ENCODE measurements at regions not wholly inside any gene's neighbourhood (a gene's known extent, or its start where the extent isn't known, plus 50 kb on each side); places are given as distances from the start of the nearest gene placed in this dataset.
"Not testable (repeated sequence)": the region's sequence is repeated elsewhere in the genome, so short reads cannot be mapped to it uniquely, and the experiment has no call there.

DNA sequence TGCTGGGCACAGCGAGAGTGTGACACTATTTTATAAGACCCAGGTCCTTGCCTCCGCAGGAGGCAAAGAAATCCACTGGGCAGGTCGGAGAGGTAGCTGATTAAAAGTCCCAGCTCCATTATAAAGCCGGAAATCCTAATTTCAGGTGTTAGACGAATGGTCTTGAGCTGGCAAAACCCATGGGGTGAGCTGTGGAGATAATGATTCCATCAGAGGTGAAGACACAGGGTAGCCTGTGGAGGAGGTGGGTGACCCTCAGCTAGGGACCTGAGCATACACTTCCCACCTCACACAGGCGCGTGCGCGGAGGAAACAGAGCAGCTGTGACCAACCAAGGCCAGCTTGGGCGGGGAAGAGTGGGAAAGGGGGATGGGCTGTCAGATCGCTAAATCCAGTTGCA lies 201.7 kb upstream of the CXCR4 start:
- Histone ChIP-seq H3K36me3 (ENCODE audit: insufficient read depth, low read length, poor library complexity, severe bottlenecking) (no peaks in the 10 kb centered on the region), H3K27ac (ENCODE audit: low read depth, low read length, poor library complexity, severe bottlenecking) (no peak overlapping the region), H3K9me3 (ENCODE audit: low read depth, low read length, poor library complexity, severe bottlenecking) (no peaks in the 10 kb centered on the region), H3K4me3 (ENCODE audit: low read depth, low read length, poor library complexity, severe bottlenecking) (no peak overlapping the region), H3K4me1 (ENCODE audit: insufficient read depth, low read length, poor library complexity, severe bottlenecking) (no peaks in the 10 kb centered on the region), H3K27me3 (replicated peaks; ENCODE audit: insufficient read depth, low read depth, low read length, poor library complexity) (no peaks in the 10 kb centered on the region)
- ChIA-PET POLR2A (ENCODE audit: low non-redundant PET) (no interaction called here), CTCF (no interaction called here)
- DNase-seq (ENCODE audit: low spot score): no peak
- no TSS peak for BruUV-seq (replicated peaks)
- TF ChIP-seq, protein P1, sequence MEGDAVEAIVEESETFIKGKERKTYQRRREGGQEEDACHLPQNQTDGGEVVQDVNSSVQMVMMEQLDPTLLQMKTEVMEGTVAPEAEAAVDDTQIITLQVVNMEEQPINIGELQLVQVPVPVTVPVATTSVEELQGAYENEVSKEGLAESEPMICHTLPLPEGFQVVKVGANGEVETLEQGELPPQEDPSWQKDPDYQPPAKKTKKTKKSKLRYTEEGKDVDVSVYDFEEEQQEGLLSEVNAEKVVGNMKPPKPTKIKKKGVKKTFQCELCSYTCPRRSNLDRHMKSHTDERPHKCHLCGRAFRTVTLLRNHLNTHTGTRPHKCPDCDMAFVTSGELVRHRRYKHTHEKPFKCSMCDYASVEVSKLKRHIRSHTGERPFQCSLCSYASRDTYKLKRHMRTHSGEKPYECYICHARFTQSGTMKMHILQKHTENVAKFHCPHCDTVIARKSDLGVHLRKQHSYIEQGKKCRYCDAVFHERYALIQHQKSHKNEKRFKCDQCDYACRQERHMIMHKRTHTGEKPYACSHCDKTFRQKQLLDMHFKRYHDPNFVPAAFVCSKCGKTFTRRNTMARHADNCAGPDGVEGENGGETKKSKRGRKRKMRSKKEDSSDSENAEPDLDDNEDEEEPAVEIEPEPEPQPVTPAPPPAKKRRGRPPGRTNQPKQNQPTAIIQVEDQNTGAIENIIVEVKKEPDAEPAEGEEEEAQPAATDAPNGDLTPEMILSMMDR (conservative IDR thresholded peaks at IDR 0.05; ENCODE audit: low read depth, low read length): no peak
- no peak for TF ChIP-seq EZH2 (IDR thresholded peaks at IDR 0.05; ENCODE audit: borderline replicate concordance, low read depth, low read length, poor library complexity, severe bottlenecking)
- intact Hi-C loops (cut with micrococcal nuclease; ENCODE audit: unreplicated experiment): no loop called here

GRCh38 chr2:136319237-136319636 lies 201.3 kb upstream of the CXCR4 start:
- POLR2A ChIA-PET (ENCODE audit: low non-redundant PET): no interaction called here
- Histone ChIP-seq H3K4me3 (ENCODE audit: low read depth, low read length, poor library complexity, severe bottlenecking) (no peak overlapping the region), H3K27ac (ENCODE audit: low read depth, low read length, poor library complexity, severe bottlenecking) (no peak overlapping the region), H3K27me3 (replicated peaks; ENCODE audit: insufficient read depth, low read depth, low read length, poor library complexity) (no peaks in the 10 kb centered on the region), H3K36me3 (ENCODE audit: insufficient read depth, low read length, poor library complexity, severe bottlenecking) (no peaks in the 10 kb centered on the region), H3K4me1 (ENCODE audit: insufficient read depth, low read length, poor library complexity, severe bottlenecking) (no peaks in the 10 kb centered on the region), H3K9me3 (ENCODE audit: low read depth, low read length, poor library complexity, severe bottlenecking) (no peaks in the 10 kb centered on the region)
- CTCF ChIA-PET: no interaction called here
- TF ChIP-seq EZH2 (IDR thresholded peaks at IDR 0.05; ENCODE audit: borderline replicate concordance, low read depth, low read length, poor library complexity, severe bottlenecking): no peak
- TF ChIP-seq, protein P1 (conservative IDR thresholded peaks at IDR 0.05; ENCODE audit: low read depth, low read length): no peak
- intact Hi-C loops (cut with micrococcal nuclease; ENCODE audit: unreplicated experiment): no loop called here
- BruUV-seq (replicated peaks): no TSS peak
- DNase-seq (ENCODE audit: low spot score): no peak

DNA sequence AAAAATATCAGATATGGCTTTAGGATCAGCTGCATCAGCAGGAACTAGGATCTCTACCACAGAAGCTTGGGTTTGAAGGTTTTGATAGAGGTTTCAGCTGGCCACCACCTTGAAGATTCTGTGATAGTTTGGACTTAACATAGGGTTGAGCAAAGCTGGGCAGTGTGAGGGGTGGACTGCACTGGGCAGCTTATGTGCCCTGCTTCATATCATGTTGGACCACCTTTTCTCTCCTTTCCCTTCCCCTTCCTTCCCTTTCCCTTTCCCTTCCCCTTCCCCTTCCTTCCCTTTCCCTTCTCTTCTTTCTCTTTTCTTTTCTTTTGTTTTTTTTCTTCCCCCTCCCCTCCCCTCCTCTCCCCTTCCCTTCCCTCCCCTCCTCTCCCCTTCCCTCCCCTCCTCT lies 196.3 kb upstream of the CXCR4 start:
- Histone ChIP-seq H3K4me3 (ENCODE audit: low read depth, low read length, poor library complexity, severe bottlenecking) (no peak overlapping the region), H3K27me3 (replicated peaks; ENCODE audit: insufficient read depth, low read depth, low read length, poor library complexity) (peaks cover 3% of the 10 kb centered on the region)
- intact Hi-C loops (cut with micrococcal nuclease; ENCODE audit: unreplicated experiment): no loop called here

GRCh38 chr2:136312568-136312967 lies 194.6 kb upstream of the CXCR4 start:
- H3K27me3 ChIP-seq (replicated peaks; ENCODE audit: insufficient read depth, low read depth, low read length, poor library complexity); intact Hi-C loops (cut with micrococcal nuclease; ENCODE audit: unreplicated experiment); H3K4me1 ChIP-seq (ENCODE audit: insufficient read depth, low read length, poor library complexity, severe bottlenecking); H3K9me3 ChIP-seq (ENCODE audit: low read depth, low read length, poor library complexity, severe bottlenecking); H3K36me3 ChIP-seq (ENCODE audit: insufficient read depth, low read length, poor library complexity, severe bottlenecking); H3K4me3 ChIP-seq (ENCODE audit: low read depth, low read length, poor library complexity, severe bottlenecking); BruUV-seq (replicated peaks); H3K27ac ChIP-seq (ENCODE audit: low read depth, low read length, poor library complexity, severe bottlenecking); DNase-seq (ENCODE audit: low spot score); CTCF ChIA-PET; POLR2A ChIA-PET (ENCODE audit: low non-redundant PET): not testable (repeated sequence)

More for the DNA sequence above, 196.3 kb upstream of the CXCR4 start:
- no peak for TF ChIP-seq EZH2 (IDR thresholded peaks at IDR 0.05; ENCODE audit: borderline replicate concordance, low read depth, low read length, poor library complexity, severe bottlenecking)
- TF ChIP-seq, protein P1 (conservative IDR thresholded peaks at IDR 0.05; ENCODE audit: low read depth, low read length): no peak
- H3K36me3 ChIP-seq (ENCODE audit: insufficient read depth, low read length, poor library complexity, severe bottlenecking): no peaks in the 10 kb centered on the region
- DNase-seq (ENCODE audit: low spot score): no peak
- H3K4me1 ChIP-seq (ENCODE audit: insufficient read depth, low read length, poor library complexity, severe bottlenecking): no peaks in the 10 kb centered on the region
- H3K9me3 ChIP-seq (ENCODE audit: low read depth, low read length, poor library complexity, severe bottlenecking): no peaks in the 10 kb centered on the region
- POLR2A ChIA-PET (ENCODE audit: low non-redundant PET): no interaction called here
- BruUV-seq (replicated peaks): no TSS peak
- CTCF ChIA-PET: no interaction called here
- no peak overlapping the region for H3K27ac ChIP-seq (ENCODE audit: low read depth, low read length, poor library complexity, severe bottlenecking)
